Brain microvascular endothelial cell (primary cell): ENCODE measurements at regions not wholly inside any gene's neighbourhood (a gene's known extent, or its start where the extent isn't known, plus 50 kb on each side); places are given as distances from the start of the nearest gene placed in this dataset.

Experiments used
- DNase-seq: peaks from one replicate; pipeline ENCODE4 v3.0.0-alpha.2; 2020
- H3K27ac ChIP-seq: fragments of 250-450 bp; sonication (Bioruptor Pico); 2 replicates; pipeline ENCODE4 v1.5.1; 2020; ENCODE audit warnings: mild to moderate bottlenecking, moderate library complexity
- H3K27me3 ChIP-seq: fragments of 250-450 bp; sonication (Bioruptor Pico); replicated peaks from 2 replicates; pipeline ENCODE4 v1.5.1; 2020; ENCODE audit warnings: mild to moderate bottlenecking
- H3K36me3 ChIP-seq: fragments of 250-450 bp; sonication (Bioruptor Pico); replicated peaks from 2 replicates; pipeline ENCODE4 v1.5.1; 2020; ENCODE audit warnings: mild to moderate bottlenecking
- H3K4me3 ChIP-seq: 2 replicates; pipeline ENCODE4 v1.5.1; 2011; ENCODE audit warnings: low read depth, mild to moderate bottlenecking, control low read depth, low read length, moderate library complexity
- CTCF ChIP-seq: IDR thresholded peaks from 2 replicates; pipeline ENCODE4 v1.5.1; 2011; ENCODE audit warnings: low read depth, mild to moderate bottlenecking, moderate library complexity, low read length, control low read depth, inconsistent platforms; ENCODE audit errors: missing control alignments
- in situ Hi-C: cut with HindIII; loops from 2 replicates; pipeline ENCODE4 v1.10.0; 2017; ENCODE audit warnings: low sequenced_read_pairs, low pct_ligation_motif_present

- TF ChIP-seq CTCF, result no peak
- no peaks in the 10 kb centered on the region for H3K27me3 ChIP-seq
- in situ Hi-C loops, result no loop called here
- no peak for DNase-seq
- H3K4me3 ChIP-seq, result no peak overlapping the region
- no peaks in the 10 kb centered on the region for H3K36me3 ChIP-seq
- no peak overlapping the region for H3K27ac ChIP-seq
These were observed 322.8 kb downstream of the UQCRFS1 start for GRCh38 chr19:28889941-28890670.

- DNase-seq, result no peak
- Histone ChIP-seq H3K36me3 (no peaks in the 10 kb centered on the region), H3K27me3 (no peaks in the 10 kb centered on the region), H3K4me3 (no peak overlapping the region), H3K27ac (no peak overlapping the region)
- in situ Hi-C loops, result no loop called here
- no peak for TF ChIP-seq CTCF
These were observed 324.9 kb downstream of the UQCRFS1 start for GRCh38 chr19:28887920-28888618.

- no peak for DNase-seq
These were observed 326.2 kb downstream of the UQCRFS1 start for GRCh38 chr19:28886708-28887107.

GRCh38 chr19:28885965-28886364 lies 327.0 kb downstream of the UQCRFS1 start:
- Histone ChIP-seq H3K27ac (no peak overlapping the region), H3K36me3 (no peaks in the 10 kb centered on the region), H3K27me3 (no peaks in the 10 kb centered on the region), H3K4me3 (no peak overlapping the region)
- no peak for TF ChIP-seq CTCF
- in situ Hi-C loops, result no loop called here
- DNase-seq, result no peak

More at GRCh38 chr19:28886708-28887107, 326.2 kb downstream of the UQCRFS1 start:
- H3K36me3 ChIP-seq, result no peaks in the 10 kb centered on the region
- no peak for TF ChIP-seq CTCF
- no peaks in the 10 kb centered on the region for H3K27me3 ChIP-seq
- in situ Hi-C loops, result no loop called here
- no peak overlapping the region for H3K27ac ChIP-seq
- H3K4me3 ChIP-seq, result no peak overlapping the region

GRCh38 chr19:28884786-28885476 lies 328.0 kb downstream of the UQCRFS1 start:
- no peak for TF ChIP-seq CTCF
- in situ Hi-C loops, result no loop called here
- no peak for DNase-seq
- Histone ChIP-seq H3K27ac (no peak overlapping the region), H3K27me3 (no peaks in the 10 kb centered on the region), H3K4me3 (no peak overlapping the region), H3K36me3 (no peaks in the 10 kb centered on the region)
